ENCODE measurements at regions not wholly inside any gene's neighbourhood (a gene's known extent, or its start where the extent isn't known, plus 50 kb on each side); places are given as distances from the start of the nearest gene placed in this dataset.
"Not testable (repeated sequence)": the region's sequence is repeated elsewhere in the genome, so short reads cannot be mapped to it uniquely, and the experiment has no call there.

DNA sequence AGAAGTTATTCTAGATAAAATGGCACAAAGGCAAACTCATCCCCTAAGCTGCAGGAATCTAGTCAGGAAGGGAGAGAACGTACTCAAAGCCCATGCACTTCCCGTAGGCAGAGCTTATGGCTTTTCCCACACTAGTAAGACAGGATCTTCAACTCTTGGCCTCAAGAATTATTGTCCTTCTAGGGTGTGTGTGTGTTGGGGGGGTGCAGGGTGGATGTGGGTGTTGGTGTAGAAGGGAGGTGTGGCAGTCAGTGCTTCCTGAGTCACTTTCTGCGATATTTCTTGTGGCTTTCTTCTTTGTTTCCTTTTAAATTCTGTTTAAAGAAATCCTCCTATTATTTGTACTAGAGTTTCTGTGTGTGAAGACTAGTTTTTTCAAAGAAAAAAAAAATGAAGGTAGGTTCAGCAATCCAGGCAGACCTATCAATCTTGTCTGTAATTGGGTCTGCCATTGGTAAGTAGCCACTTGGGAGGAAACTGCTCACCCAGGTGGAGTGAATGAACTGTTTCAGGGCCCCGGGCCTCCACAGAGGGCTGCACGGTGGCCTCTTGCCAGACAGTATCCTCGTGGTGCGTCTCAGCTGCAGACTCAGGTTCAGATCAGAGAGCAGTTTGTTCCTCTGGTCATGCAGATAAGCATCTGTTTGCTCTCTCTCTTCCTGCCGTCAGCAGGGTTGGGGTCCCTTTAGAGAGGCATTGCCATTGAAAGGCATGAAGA lies 131.9 kb downstream of the NPR3 start:
- no peak for DNase-seq (ENCODE audit: low spot score)

DNA sequence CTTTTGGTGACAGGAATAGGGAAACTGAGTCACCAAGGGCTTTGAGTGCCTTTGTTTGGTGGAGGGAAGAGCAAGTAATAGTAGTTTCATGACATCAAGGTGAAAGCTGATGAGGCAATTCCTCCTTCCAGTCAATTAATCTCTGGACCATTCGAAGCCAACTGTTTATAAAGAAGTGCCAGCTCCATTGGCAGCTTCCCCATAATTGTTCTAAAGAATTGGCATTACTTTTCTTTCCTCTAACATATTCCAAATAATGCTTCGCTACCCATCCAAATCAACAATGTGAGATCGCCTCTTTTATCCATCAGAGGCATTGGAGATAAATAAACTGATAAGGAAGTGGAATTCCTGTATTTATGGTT lies 132.4 kb downstream of the NPR3 start:
- no peak for DNase-seq (ENCODE audit: low spot score)

DNA sequence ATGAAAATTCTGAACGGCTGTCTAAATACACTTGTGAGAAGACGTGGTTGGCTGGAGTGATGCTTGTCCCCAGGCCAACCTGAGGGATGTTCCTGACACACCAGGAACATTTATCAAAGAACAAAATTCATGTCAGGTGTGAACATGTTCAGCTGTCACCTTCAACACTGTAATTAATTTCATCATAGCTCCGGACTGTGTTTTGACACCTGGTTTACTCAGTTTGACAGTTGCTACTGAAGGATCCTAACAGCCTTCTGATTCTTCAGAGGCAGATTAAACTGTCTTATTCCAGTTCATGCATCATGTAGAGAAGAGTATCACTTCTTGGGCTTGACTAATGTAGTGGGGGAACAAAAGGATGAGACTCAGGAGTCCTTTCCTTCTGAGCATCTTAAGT lies 134.1 kb downstream of the NPR3 start:
- DNase-seq (ENCODE audit: low spot score) = no peak

DNA sequence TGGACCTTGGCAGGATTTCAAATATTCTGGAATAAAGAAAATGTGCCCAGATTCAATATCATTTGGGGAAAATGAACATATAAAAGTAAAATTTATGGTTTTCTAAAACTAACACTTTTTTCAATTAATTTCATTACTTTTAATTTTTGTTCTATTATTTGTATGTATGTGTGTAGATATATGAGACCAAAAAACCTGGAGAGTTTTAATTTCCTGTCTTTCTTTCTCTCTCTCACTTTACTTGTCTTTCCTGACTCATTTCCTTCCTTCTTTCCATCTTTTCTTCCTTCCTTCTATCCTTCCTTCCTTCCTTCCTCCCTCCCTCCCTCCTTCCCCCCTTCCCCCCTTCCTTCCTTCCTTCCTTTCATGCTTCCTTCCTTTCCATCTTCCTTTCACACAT lies 137.0 kb downstream of the NPR3 start:
- no peak for DNase-seq (ENCODE audit: low spot score)

DNA sequence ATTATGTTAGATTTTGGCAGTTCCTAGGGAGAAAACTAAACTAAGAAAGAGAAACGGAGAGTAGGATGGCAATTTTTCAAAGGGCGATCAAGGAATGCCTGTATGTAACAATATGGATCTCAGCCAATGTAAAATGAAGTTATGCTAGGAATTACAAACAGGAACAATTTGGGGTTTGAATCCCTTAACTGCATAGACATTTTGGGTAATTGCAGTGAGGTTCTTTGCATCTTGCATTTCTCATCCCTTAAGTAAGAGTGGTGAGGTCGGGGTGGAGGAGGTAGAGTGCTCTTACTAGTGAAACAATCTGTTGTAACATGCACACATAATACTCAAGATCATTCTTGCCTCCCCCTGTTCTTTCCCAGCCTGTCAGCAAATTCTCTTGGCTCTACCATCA lies 137.6 kb downstream of the NPR3 start:
- DNase-seq (ENCODE audit: low spot score) = no peak

DNA sequence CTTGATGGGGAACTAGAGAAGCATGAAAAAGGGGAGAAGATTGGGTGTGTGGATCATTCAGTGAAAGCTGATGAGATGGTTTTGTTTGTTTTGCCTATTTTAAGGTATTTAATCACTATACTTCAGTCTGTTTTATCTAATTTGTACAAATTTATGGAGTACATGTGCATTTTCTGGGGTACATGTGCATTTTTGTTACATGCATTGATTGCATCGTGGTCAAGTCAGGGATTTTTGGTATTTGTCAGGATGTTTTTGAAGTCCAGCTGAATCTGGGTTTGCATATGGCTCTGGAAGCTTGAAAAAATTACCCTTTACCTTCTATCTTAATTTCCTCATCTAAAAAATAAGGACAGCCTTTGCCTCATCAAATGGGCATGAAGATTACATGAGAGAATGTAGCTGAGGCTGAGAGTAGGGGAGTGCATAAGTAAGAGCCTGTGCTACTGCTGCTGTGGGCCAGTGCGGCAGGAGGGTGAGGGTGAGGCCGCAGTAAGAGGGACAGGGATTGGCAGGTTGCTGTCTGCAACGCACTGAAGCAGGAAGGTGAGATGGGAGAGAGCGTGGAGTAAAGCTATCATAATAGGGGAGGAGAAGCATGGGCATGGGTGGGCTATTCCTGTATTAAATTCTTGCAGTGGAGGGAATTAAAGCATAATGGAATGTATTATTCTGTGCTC lies 139.8 kb downstream of the NPR3 start:
- no peak for DNase-seq (ENCODE audit: low spot score)

DNA sequence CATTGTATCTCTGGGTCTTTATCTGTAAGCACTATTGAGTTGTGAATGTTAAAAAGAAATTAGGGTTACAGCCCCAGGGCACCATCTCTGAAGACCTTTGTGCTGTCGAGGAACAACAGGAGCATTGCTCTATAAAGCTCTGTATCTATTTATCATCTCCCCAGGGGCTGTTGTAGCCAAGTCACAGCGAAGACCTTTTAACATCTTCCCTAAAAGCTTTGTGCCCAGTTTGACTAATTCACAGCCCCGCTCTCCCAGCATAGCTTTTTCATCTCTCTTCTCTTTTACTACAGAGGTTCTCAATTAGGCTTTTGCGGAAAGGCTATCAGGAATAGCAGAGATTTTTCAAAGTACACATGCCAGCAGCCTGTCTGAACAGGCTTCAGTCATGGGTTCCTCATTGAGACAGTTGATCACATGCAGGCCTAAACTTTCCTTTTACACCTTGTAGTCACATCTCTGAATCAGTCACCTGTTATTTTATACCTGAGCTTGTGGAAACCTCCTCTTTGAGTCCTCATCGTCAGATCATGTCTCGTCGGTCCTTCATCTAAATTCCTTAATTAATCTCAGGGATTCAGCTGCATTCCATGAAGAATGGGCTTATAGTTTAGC lies 140.5 kb downstream of the NPR3 start:
- no peak for DNase-seq (ENCODE audit: low spot score)

DNA sequence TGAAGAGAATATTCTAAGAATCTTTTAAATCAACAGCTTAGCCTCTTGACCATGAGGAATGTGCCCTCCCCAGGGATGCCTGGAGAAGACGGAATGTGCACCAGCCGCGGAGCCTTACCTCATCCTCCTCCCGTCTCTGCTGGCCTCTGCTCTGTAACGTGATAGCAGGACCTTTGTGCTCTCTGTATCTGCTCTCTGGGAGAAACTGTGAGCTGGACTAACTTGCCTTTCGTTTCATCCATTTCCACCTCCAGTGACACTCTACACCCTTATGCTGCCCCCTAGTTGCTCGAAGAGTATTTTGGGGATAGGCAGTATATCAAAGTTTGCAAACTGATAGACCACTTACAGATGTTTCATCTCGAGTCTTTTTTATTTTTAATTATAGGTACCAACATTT lies 141.4 kb downstream of the NPR3 start:
- no peak for DNase-seq (ENCODE audit: low spot score)

DNA sequence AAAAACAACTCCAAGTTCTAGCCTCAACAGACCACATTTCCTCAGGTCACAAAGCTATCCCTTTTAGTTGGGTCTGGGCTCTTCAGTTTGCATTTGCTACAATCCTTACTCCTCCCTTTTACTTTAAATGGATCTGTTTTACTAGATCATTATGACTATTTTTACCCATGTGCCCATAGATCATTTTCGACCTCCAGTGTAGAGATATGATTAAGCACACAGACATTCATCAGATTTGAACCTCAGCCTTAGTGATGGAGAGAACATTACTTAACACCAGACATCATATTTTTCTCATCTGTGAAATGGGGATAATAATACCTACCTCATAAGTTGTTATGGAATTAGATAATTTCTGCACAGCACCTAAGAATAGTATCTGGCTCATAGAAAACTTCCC lies 141.9 kb downstream of the NPR3 start:
- DNase-seq (ENCODE audit: low spot score) = no peak

DNA sequence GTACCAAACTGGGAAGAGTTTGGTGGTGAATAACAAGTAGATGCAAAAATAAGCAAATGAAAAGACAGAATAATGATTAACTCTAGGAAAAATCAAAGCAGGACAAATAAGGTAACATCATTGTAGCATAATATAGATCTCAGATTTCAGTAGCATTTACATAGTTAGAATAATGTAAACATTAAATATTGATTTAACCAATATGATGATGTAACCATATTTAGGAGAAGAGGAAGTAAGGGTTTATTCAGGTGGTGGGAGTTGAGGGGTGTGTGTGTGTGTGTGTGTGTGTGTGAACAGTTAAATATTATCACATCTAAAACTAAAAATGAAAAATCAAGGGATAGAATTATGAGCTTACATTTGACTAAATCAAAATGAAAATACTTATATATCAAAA lies 143.4 kb downstream of the NPR3 start:
- no peak for DNase-seq (ENCODE audit: low spot score)

DNA sequence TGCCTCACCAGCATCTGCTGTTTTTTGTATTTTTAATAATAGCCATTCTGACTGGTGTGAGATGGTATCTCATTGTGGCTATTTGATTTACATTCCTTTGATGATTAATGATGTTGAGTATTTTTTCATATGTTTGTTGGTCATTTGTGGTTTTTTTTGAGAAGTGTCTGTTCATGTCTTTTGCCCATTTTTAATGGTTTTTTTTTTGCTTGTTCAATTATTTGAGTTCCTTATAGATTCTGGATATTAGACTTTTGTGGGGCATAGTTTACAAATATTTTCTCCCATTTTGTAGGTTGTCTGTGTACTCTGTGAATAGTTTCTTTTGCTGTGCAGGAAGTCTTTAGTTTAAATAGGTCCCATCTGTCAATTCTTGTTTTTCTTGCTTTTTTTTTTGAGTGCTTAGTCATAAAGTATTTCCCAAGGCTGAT lies 148.1 kb downstream of the NPR3 start:
- no peak for DNase-seq (ENCODE audit: low spot score)

DNA sequence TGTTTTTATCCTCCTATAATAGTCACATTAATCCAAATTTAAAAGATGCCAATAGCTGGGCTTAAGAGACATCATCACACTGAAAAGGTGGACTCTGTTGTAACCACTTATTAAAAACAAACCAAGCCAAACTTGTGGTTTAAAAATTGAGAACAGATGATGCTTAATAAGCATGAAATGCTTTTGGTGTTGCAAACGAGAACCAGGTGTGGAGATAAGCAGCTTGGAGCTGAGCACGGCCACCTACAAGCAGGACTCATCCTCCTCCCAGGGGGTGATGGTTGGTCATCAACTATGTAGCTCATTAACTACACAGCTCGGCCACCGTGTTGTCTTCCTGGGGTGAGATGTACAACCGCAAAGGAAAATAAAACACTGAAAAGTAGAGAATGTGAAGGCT lies 154.4 kb downstream of the NPR3 start:
- DNase-seq (ENCODE audit: low spot score) = peak; percentile 24

DNA sequence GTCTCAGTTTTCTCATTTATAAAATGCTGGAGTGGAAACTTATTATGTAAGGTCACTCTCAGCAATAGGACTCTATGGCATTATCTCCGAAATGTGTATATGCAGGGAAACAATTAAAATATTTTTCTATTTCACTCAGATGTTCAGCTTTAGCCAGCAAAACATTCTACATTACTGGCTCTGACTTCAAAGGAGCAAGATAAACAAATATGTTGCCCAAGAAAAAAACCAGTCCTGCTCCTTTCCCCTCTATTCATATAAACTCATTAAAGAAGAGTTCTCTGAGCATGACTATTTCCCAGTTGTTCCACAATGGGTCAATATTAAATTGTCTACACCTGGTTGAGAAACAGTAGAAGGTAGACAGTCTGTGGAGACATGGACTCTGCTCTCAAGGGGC lies 155.0 kb downstream of the NPR3 start:
- no peak for DNase-seq (ENCODE audit: low spot score)

DNA sequence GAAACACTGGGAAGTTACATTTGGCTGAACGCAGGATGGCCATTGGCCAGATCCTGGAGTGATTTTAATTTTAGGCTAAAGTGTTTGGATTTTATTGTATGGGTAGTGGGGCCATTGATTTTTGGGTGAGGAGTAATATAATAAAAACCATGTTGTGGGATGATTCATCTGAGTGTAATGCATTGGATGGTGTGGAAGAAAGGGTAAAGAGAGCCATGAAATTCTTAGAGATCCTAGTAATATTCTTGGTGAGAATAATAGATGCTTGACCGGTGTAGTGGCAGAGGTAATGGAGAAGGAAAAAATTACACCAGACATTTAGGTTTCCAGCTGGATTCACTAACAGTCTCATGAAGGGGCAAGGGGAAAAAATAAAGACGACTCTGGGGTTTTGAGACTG lies 158.1 kb downstream of the NPR3 start:
- peak; percentile 65 for DNase-seq (ENCODE audit: low spot score)

DNA sequence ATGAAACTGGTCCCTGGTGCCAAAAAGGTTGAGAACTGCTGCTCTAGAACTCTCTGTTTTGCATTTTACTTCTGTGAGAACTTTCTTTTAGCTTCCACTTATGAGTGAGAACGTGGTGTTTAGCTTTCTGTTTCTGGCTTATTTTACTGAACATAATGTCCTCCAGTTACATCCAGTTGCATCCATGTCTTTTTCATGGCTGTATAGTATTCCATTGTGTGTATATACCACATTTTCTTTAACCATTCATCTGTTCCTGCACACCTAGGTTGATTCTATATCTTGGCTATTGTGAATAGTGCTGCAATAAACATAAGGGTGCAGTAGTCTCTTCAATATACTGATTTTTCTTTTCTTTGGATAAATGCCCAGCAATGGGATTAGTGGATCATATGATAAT lies 165.7 kb downstream of the NPR3 start:
- no peak for DNase-seq (ENCODE audit: low spot score)

DNA sequence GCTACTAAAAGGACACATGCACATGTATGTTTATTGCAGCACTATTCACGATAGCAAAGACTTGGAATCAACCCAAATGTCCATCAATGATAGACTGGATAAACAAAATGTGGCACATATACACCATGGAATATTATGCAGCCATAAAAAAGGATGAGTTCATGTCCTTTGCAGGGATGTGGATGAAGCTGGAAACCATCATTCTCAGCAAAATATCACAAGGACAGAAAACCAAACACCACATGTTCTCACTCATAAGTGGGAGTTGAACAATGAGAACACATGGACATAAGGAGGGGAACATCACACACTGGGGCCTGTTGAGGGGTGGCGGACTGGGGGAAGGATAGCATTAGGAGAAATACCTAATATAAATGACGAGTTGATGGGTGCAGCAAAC lies 168.2 kb downstream of the NPR3 start:
- not testable (repeated sequence) for DNase-seq (ENCODE audit: low spot score)

DNA sequence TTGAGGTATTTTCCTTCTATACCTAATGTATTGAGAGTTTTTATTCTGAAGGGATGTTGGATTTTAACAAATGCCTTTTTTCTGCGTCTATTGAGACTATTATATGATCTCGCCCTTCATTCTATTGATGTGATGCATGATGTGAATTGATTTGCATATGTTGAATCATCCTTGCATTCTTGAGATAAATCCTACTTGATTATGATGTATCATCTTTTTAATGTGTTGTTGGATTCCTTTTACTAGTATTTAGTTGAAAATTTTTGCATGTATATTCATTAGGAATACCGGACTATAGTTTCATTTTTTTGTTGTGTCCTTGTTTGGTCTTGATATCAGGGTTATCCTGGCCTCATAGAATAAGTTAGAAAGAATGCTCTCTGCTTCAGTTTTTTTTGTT lies 169.7 kb downstream of the NPR3 start:
- no peak for DNase-seq (ENCODE audit: low spot score)

DNA sequence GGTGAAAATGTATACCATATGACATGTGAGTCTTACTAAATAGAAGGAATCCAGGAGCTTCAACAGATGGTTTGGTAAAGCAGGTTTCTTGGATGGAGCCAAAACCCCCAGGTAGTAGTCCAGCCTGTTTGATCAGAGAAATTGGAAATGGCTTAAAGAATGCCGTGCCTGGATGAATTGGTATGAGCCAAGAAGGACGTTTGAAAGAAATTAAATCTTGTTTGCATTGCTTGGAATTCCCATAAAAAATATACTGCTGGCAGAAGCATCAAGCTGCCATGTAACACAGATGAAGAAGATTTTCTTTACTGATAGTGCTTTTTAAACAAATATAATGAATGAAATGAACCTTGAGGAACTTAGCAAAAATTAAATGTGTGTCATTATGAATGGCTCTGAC lies 176.3 kb downstream of the NPR3 start:
- DNase-seq (ENCODE audit: low spot score) = no peak

DNA sequence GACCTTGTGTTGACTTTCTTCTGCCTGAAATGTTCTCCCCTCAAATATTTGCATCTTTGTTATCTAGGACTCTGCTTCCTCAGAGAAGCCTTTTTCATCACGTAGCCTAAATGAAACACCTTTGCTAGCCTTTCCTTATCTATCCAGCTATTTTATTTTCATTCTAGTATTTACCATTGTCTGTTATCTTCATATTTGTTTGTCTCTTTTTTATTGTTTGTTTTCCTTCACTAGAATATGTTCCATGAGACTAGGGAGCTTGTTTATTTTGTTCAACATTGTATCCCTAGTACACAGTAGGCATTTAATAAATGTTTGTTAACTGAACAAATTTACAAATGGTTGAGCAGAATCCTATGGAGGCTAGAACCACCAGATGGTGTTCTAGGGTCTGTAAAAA lies 178.0 kb downstream of the NPR3 start:
- no peak for DNase-seq (ENCODE audit: low spot score)

DNA sequence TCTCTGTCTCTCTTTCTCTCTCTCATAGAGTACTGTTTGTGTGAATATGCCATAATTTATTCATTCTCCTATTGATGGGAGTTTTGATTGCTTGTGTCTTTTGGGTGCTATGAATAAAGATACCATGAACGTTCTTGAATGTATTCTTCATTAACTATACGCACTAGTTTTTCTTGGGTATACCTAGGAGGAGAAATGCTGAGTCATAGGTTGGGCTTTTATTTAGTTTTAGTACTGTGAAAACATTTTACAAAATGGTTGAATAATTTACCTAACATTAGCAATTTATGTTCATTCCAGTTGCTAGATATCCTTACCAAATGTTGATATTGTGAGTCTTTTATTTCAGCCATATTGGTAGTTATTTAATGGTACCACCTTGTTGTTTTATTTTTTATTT lies 192.5 kb downstream of the NPR3 start:
- DNase-seq (ENCODE audit: low spot score) = no peak

DNA sequence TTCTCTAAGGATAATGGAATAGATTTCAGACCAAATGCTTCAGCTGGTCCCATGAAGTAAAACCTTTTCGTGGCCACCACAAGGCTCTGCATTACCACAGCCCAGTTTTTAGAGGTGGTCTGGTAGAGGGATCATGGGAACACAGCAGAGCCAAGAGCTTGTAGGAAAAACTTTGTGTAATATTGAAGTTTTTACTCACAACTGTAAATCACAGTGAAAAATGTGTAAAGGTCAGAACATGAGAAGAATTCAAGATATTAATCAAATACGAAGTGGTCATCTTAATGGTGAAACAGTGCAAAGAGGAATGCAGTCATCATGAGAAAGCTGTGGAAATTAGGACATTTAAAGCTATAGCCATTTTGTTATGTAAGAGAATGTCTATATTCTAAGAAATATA lies 197.5 kb downstream of the NPR3 start:
- no peak for DNase-seq (ENCODE audit: low spot score)

DNA sequence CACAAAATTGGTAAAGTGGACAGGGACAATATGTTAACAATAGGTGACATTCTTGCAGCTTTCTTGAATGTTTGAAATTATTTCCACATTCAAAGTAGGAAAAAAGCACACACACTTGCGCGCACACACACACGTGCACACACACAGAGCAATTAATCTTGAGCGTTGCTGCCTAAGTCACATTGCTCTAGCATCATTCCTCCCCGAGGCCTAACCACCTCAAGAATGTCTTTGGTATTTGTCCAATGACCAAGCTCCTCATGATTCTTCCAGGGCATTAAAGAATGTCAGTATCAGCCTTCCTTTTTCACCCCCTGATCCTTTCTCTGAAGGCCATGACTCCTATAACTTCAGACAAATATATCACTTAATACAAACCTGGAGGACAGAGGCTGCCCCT lies 198.1 kb downstream of the NPR3 start:
- peak; percentile 82 for DNase-seq (ENCODE audit: low spot score)

DNA sequence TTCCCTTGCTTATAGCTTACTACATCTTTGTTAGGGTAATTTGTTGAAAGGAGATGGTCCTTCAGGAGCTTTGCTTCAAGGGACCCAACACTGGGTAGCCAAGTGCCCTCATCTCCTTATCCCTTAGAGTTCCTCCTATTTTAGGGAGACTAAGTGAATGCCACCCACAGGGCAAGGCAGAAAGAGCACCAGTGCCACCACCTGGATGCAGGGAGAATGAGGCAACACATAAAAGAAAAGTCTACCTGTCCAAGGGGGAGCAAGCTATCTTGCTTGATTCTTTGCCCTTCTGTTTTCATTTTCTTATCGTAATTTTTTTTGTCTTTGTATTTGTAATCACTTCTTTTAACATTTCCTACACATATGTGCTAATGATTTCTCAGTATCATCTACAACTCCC lies 205.5 kb downstream of the NPR3 start:
- peak; percentile 49 for DNase-seq (ENCODE audit: low spot score)

DNA sequence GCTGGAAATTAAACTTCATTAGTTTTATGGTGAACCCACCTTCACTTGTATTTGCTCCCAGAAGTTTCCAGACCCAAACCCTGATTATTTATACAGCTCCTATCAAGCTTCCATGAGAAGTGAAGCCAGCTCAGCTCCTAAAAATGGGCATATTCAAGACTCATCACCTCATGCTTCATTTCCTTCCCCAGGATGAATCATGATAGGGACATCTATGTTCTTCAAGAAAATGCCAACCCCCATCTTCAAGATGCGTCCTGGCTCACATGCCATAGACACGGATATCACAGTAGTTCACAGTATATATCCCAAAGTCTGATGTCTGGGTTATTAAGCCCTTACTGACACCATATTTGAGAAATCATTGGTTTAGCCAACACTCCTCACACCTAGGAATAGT lies 217.6 kb downstream of the NPR3 start:
- DNase-seq (ENCODE audit: low spot score) = peak; percentile 10

Data from AG08395 (cell line).